ENCODE measurements at regions not wholly inside any gene's neighbourhood (a gene's known extent, or its start where the extent isn't known, plus 50 kb on each side); places are given as distances from the start of the nearest gene placed in this dataset.

GRCh38 chr22:48039326-48039725, 1276.9 kb downstream of the TBC1D22A start:
- FAIRE-seq (no peak), DNase-seq (ENCODE audit: insufficient read length, low spot score) (no peak)
- TF ChIP-seq SPI1 (IDR thresholded peaks at IDR 0.05; ENCODE audit: low read depth, low read length) (no peak), POLR2A (IDR thresholded peaks at IDR 0.05; ENCODE audit: low read depth, low read length) (no peak), POLR2AphosphoS5 (IDR thresholded peaks at IDR 0.05; ENCODE audit: low read depth, low read length) (no peak), TAF1 (IDR thresholded peaks at IDR 0.05; ENCODE audit: low read depth, low read length) (no peak), POU2F2 (IDR thresholded peaks at IDR 0.05; ENCODE audit: low read depth, low read length) (no peak), PAX5 (IDR thresholded peaks at IDR 0.05; ENCODE audit: insufficient read depth, low read length, severe bottlenecking) (no peak)

- no peak for DNase-seq (ENCODE audit: insufficient read length, low spot score)
- TF ChIP-seq POLR2A (IDR thresholded peaks at IDR 0.05; ENCODE audit: low read depth, low read length) (no peak), POLR2AphosphoS5 (IDR thresholded peaks at IDR 0.05; ENCODE audit: low read depth, low read length) (no peak), PAX5 (IDR thresholded peaks at IDR 0.05; ENCODE audit: insufficient read depth, low read length, severe bottlenecking) (no peak), TAF1 (IDR thresholded peaks at IDR 0.05; ENCODE audit: low read depth, low read length) (no peak), SPI1 (IDR thresholded peaks at IDR 0.05; ENCODE audit: low read depth, low read length) (no peak), POU2F2 (IDR thresholded peaks at IDR 0.05; ENCODE audit: low read depth, low read length) (no peak)
Measured at GRCh38 chr22:48037618-48038017, 1275.2 kb downstream of the TBC1D22A start.

GRCh38 chr22:48035897-48036296, 1273.4 kb downstream of the TBC1D22A start:
- DNase-seq (ENCODE audit: insufficient read length, low spot score) = no peak
- no peak for TF ChIP-seq SPI1 (IDR thresholded peaks at IDR 0.05; ENCODE audit: low read depth, low read length)
- TF ChIP-seq PAX5 (IDR thresholded peaks at IDR 0.05; ENCODE audit: insufficient read depth, low read length, severe bottlenecking) = no peak
- TF ChIP-seq TAF1 (IDR thresholded peaks at IDR 0.05; ENCODE audit: low read depth, low read length) = no peak
- TF ChIP-seq POU2F2 (IDR thresholded peaks at IDR 0.05; ENCODE audit: low read depth, low read length) = no peak
- TF ChIP-seq POLR2AphosphoS5 (IDR thresholded peaks at IDR 0.05; ENCODE audit: low read depth, low read length) = no peak
- no peak for TF ChIP-seq POLR2A (IDR thresholded peaks at IDR 0.05; ENCODE audit: low read depth, low read length)
- FAIRE-seq = no peak

More at GRCh38 chr22:48037618-48038017, 1275.2 kb downstream of the TBC1D22A start:
- FAIRE-seq = no peak

GRCh38 chr22:48031589-48031988, 1269.1 kb downstream of the TBC1D22A start:
- DNase-seq (ENCODE audit: insufficient read length, low spot score) (no peak), FAIRE-seq (no peak)
- TF ChIP-seq POLR2AphosphoS5 (IDR thresholded peaks at IDR 0.05; ENCODE audit: low read depth, low read length) (no peak), PAX5 (IDR thresholded peaks at IDR 0.05; ENCODE audit: insufficient read depth, low read length, severe bottlenecking) (no peak), SPI1 (IDR thresholded peaks at IDR 0.05; ENCODE audit: low read depth, low read length) (no peak), POU2F2 (IDR thresholded peaks at IDR 0.05; ENCODE audit: low read depth, low read length) (no peak), POLR2A (IDR thresholded peaks at IDR 0.05; ENCODE audit: low read depth, low read length) (no peak), TAF1 (IDR thresholded peaks at IDR 0.05; ENCODE audit: low read depth, low read length) (no peak)

- TF ChIP-seq POLR2A (IDR thresholded peaks at IDR 0.05; ENCODE audit: low read depth, low read length) (no peak), PAX5 (IDR thresholded peaks at IDR 0.05; ENCODE audit: insufficient read depth, low read length, severe bottlenecking) (no peak), POLR2AphosphoS5 (IDR thresholded peaks at IDR 0.05; ENCODE audit: low read depth, low read length) (no peak), TAF1 (IDR thresholded peaks at IDR 0.05; ENCODE audit: low read depth, low read length) (no peak), POU2F2 (IDR thresholded peaks at IDR 0.05; ENCODE audit: low read depth, low read length) (no peak), SPI1 (IDR thresholded peaks at IDR 0.05; ENCODE audit: low read depth, low read length) (no peak)
- FAIRE-seq (no peak), DNase-seq (ENCODE audit: insufficient read length, low spot score) (no peak)
Measured at GRCh38 chr22:48025096-48025495, 1262.6 kb downstream of the TBC1D22A start.

- no peak for TF ChIP-seq PAX5 (IDR thresholded peaks at IDR 0.05; ENCODE audit: insufficient read depth, low read length, severe bottlenecking)
- no peak for TF ChIP-seq POU2F2 (IDR thresholded peaks at IDR 0.05; ENCODE audit: low read depth, low read length)
- no peak for TF ChIP-seq POLR2AphosphoS5 (IDR thresholded peaks at IDR 0.05; ENCODE audit: low read depth, low read length)
- TF ChIP-seq POLR2A (IDR thresholded peaks at IDR 0.05; ENCODE audit: low read depth, low read length) = no peak
- no peak for TF ChIP-seq SPI1 (IDR thresholded peaks at IDR 0.05; ENCODE audit: low read depth, low read length)
- TF ChIP-seq TAF1 (IDR thresholded peaks at IDR 0.05; ENCODE audit: low read depth, low read length) = no peak
- FAIRE-seq = no peak
- no peak for DNase-seq (ENCODE audit: insufficient read length, low spot score)
Measured at GRCh38 chr22:48021991-48022401, 1259.5 kb downstream of the TBC1D22A start.

- no peak for DNase-seq (ENCODE audit: insufficient read length, low spot score)
- TF ChIP-seq TAF1 (IDR thresholded peaks at IDR 0.05; ENCODE audit: low read depth, low read length) = no peak
- TF ChIP-seq POLR2AphosphoS5 (IDR thresholded peaks at IDR 0.05; ENCODE audit: low read depth, low read length) = no peak
- no peak for TF ChIP-seq PAX5 (IDR thresholded peaks at IDR 0.05; ENCODE audit: insufficient read depth, low read length, severe bottlenecking)
- no peak for TF ChIP-seq POU2F2 (IDR thresholded peaks at IDR 0.05; ENCODE audit: low read depth, low read length)
- no peak for TF ChIP-seq POLR2A (IDR thresholded peaks at IDR 0.05; ENCODE audit: low read depth, low read length)
- no peak for TF ChIP-seq SPI1 (IDR thresholded peaks at IDR 0.05; ENCODE audit: low read depth, low read length)
- FAIRE-seq = no peak
Measured at GRCh38 chr22:48018346-48018745, 1255.9 kb downstream of the TBC1D22A start.

- no peak for DNase-seq (ENCODE audit: insufficient read length, low spot score)
- FAIRE-seq = no peak
- no peak for TF ChIP-seq SPI1 (IDR thresholded peaks at IDR 0.05; ENCODE audit: low read depth, low read length)
- TF ChIP-seq POLR2AphosphoS5 (IDR thresholded peaks at IDR 0.05; ENCODE audit: low read depth, low read length) = no peak
- no peak for TF ChIP-seq TAF1 (IDR thresholded peaks at IDR 0.05; ENCODE audit: low read depth, low read length)
- no peak for TF ChIP-seq POLR2A (IDR thresholded peaks at IDR 0.05; ENCODE audit: low read depth, low read length)
- no peak for TF ChIP-seq POU2F2 (IDR thresholded peaks at IDR 0.05; ENCODE audit: low read depth, low read length)
- TF ChIP-seq PAX5 (IDR thresholded peaks at IDR 0.05; ENCODE audit: insufficient read depth, low read length, severe bottlenecking) = no peak
Measured at GRCh38 chr22:48015701-48016100, 1253.3 kb downstream of the TBC1D22A start.

GRCh38 chr22:48004936-48005335, 1242.5 kb downstream of the TBC1D22A start:
- DNase-seq (ENCODE audit: insufficient read length, low spot score) = no peak
- no peak for TF ChIP-seq SPI1 (IDR thresholded peaks at IDR 0.05; ENCODE audit: low read depth, low read length)
- TF ChIP-seq POLR2AphosphoS5 (IDR thresholded peaks at IDR 0.05; ENCODE audit: low read depth, low read length) = no peak
- no peak for TF ChIP-seq TAF1 (IDR thresholded peaks at IDR 0.05; ENCODE audit: low read depth, low read length)
- TF ChIP-seq PAX5 (IDR thresholded peaks at IDR 0.05; ENCODE audit: insufficient read depth, low read length, severe bottlenecking) = no peak
- no peak for TF ChIP-seq POLR2A (IDR thresholded peaks at IDR 0.05; ENCODE audit: low read depth, low read length)
- TF ChIP-seq POU2F2 (IDR thresholded peaks at IDR 0.05; ENCODE audit: low read depth, low read length) = no peak
- no peak for FAIRE-seq

- DNase-seq (ENCODE audit: insufficient read length, low spot score) (no peak), FAIRE-seq (no peak)
- TF ChIP-seq SPI1 (IDR thresholded peaks at IDR 0.05; ENCODE audit: low read depth, low read length) = no peak
- TF ChIP-seq POLR2AphosphoS5 (IDR thresholded peaks at IDR 0.05; ENCODE audit: low read depth, low read length) = no peak
- no peak for TF ChIP-seq POU2F2 (IDR thresholded peaks at IDR 0.05; ENCODE audit: low read depth, low read length)
- TF ChIP-seq POLR2A (IDR thresholded peaks at IDR 0.05; ENCODE audit: low read depth, low read length) = no peak
- TF ChIP-seq TAF1 (IDR thresholded peaks at IDR 0.05; ENCODE audit: low read depth, low read length) = no peak
- TF ChIP-seq PAX5 (IDR thresholded peaks at IDR 0.05; ENCODE audit: insufficient read depth, low read length, severe bottlenecking) = no peak
Measured at GRCh38 chr22:48004038-48004437, 1241.6 kb downstream of the TBC1D22A start.

Data from GM12891 (cell line).